GM18909 (cell line): ENCODE measurements at regions not wholly inside any gene's neighbourhood (a gene's known extent, or its start where the extent isn't known, plus 50 kb on each side); places are given as distances from the start of the nearest gene placed in this dataset.
"Not testable (repeated sequence)": the region's sequence is repeated elsewhere in the genome, so short reads cannot be mapped to it uniquely, and the experiment has no call there.

Experiments used
- ATAC-seq: cut with Tn5 transposase; IDR thresholded peaks from one replicate; pipeline ENCODE4 v1.9.1; 2021; ENCODE audit warnings: mild to moderate bottlenecking; ENCODE audit not compliant: unreplicated experiment, poor library complexity

DNA sequence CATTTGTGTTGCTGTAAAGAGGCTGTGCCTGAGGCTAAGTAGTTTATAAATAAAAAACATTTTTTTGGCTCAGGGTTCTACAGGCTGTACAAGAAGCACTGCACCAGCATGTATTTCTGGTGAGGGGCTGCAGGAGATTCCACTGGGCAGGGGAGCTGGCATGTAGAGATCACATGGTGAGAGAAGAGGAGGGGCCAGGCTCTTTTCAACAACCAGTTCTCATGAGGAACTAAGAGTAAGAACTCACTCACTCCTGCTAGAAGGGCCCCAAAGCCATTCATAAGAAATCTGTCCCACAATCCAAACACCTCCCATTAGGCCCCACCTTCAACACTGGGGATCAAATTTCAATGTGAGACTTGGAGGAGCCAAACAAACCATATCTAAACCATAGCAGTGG is 214.9 kb upstream of the LMCD1 start:
- no peak for ATAC-seq

DNA sequence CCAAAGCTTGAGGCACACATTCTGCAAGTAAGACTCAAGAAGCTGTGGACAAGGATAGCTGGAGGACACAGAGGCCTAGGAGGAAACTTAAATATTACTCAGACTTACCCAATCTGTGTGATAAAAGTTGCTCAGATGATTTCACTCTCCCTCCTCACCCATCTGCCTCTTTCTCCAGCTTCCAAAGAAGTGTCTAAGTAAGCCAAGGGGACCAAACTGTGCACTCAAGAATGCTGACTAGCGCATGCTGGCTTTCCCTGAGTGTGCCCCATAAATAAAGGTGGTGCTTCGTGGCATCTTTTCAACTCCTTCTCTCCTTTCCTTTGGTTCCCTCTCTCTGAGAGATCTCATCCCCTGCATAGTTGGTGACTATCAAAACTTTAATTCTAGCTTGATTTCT is 211.0 kb upstream of the LMCD1 start:
- no peak for ATAC-seq

DNA sequence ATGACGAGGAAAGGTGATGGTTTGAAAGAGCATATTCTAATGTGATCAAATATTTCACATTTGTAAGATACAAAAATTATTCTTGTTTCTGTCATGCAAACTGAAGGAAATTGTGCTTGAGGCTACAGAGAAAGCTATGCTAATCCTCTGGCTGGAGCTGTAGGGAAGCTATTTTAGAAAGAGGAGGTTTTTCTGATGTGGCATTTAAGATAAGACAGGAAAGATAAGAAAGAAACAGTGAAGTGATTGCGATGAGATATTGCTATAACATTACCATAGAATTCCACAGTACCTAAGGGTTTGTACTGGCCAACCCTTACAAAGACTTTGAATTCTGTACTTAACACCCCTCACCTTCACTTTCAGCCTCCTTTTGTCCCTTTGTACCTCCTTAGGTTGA is 205.2 kb upstream of the LMCD1 start:
- ATAC-seq = no peak

DNA sequence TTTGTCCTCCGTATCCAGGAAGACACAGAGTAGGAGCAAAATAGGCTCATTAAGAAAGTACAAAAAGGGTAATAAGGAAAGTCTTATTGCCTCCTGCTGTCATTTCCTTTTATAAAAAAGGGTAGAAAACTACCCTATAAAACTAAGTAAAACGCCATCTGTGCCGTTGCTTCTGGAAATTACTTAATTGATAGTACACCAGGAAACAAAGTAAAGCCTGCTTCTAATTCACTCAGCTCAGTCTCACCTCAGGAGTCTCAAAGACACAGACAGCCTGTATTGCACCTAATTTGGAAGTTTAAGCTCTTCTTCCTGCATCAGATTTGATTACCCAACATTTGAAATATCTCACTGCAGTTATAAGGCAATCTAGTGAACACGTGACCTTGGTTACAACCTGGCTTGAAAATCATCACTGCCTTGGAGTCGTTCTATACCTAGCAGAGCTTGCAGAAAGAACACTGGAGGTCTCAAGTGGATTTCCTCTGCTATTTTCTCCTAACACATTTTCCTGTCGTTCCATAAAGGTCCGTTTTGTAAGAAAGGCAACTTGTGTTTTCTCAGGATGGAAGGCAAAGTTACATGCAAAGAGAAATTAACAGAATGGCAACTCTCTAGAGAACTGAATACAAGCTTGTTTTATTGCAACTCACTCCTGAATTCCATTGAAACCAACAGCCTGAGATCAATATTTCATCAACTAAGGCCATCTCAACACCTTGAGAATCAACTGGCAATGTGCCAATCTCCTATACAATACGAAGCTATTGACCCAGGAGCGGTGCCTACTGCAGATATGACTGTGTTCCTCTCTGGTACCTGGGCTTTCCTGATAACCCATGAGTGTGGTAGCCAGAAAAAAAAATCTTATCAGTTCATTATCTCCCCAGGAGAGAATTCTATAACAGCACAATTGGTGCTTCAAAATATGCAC is 203.3 kb upstream of the LMCD1 start:
- no peak for ATAC-seq

DNA sequence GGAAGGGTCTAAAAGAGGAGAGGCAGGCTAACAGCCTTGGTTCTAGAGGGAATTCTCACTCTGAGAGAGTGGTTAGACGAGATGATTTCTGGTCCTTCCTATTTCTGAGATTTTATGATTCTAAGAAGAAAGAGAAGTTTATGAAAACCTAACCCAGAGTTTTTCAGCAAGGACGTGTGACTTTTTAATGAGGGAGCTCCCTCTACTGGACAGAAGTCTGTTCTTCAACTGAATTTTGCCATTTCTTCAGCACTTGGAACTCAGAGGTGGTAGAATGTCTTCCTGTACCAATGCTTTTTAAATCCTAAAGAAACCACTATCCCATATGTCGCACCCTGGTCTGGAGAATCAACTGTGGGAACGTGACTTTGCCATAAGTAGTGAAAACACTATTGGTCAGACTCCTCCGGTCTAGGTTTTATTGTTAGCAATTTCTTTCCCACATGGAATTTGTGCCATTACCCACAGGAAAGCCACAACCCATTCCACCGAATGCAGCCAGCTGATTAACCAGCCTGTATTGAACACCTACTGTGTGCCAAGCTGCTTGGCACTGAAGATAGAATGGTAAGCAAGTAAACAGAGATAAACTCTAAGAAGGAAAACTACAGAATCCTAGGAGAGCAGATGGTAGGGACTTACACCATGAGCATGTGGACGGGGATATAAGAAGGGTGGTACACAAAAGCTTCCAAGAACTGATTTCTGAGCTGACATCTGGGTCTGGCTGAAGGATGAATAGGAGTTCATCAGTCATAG is 199.5 kb upstream of the LMCD1 start:
- peak; percentile 68 for ATAC-seq

DNA sequence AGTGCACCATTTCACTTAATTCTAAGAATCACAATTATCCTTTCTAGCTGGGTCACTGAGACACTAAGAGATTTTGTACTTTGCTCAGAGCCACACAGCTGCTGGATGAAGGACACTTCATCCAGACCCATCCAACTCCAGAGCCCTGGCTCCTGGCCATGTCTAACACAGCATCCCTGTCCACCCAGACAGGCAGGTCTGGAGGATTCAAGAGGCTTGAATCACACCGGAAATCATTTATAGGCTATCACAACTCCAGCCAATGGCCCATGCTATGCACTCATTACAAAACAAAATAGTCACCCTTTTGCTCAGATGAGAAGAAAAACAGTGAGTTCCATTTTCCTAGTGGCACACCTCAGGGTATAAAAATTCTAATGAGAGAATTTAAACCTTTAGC is 198.2 kb upstream of the LMCD1 start:
- ATAC-seq = no peak

DNA sequence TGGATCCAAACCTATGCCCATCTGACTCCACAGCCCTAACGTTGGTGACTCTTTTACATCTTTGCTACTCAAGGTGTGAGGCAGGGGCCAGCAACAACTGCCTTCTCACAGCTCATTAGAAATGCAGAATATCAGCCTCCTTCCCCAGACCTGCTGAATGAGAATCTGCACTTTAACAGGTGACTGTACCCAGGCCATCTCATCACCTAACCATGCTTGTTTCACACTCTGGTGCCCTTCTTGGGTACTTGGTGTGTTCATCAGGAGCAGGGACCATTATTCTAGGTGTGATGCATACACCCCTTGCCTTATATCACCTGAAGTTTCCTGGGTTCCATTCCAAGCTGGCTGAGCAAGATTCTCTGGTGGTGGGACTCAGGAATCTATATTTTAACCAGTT is 196.3 kb upstream of the LMCD1 start:
- no peak for ATAC-seq

DNA sequence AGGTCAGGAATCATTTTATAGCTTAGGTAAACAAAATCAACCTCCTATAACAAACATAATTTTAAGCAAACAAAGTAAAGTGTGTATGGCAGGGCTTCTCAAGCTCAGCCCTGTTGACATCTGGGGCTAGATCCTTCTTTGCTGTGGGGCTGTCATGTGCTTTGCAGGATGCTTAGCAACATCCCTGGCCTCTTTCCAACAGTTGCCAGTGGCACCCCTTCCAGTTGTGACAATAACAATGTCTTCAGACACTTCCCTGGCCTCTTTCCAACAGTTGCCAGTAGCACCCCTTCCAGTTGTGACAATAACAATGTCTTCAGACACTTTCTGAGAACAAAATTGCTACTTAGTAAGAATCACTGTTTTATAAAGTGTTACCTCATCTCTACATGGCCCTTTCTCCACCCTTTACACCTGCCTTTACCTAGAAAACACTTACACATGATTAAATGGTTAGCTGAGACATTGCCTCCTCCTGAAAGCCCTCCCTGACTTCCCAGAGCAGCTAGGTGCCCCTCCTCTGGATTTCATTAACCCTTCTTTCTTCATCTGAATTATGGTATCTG is 194.0 kb upstream of the LMCD1 start:
- no peak for ATAC-seq

DNA sequence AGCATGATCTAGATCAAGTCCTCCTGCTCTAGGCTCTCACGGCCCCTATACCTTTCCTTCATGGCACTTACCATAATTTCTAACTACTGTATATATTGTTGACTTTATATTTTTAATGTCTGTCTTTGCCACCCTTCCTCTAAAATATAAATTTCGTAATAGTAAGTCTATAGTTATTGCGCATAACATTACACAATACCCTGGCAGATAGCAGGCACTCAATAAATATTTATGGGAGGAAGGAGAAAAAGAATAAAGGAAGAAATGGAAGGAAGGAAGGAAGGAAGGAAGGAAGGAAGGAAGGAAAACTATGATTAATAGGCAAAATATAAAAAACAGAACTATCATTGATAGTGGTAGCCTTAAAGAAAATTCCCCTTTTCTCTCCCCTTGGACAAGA is 190.3 kb upstream of the LMCD1 start:
- ATAC-seq = no peak

DNA sequence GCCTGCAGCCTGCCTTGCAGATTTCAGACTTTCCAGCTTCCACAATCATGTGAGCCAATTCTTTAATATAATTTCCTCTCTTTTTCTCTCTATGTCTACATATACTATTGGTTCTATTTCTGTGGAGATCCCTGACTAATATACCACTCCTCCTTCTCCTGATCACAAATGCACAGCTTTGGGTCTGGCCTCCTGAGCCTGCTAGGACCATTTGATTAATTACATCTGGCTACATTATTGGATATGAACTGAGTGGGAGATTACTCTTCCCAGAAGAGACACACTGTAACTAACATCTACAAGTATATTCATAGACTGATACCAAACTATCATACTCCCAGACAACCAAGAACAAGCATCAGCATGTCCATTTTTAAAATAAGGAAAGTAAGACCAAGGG is 188.9 kb upstream of the LMCD1 start:
- no peak for ATAC-seq

DNA sequence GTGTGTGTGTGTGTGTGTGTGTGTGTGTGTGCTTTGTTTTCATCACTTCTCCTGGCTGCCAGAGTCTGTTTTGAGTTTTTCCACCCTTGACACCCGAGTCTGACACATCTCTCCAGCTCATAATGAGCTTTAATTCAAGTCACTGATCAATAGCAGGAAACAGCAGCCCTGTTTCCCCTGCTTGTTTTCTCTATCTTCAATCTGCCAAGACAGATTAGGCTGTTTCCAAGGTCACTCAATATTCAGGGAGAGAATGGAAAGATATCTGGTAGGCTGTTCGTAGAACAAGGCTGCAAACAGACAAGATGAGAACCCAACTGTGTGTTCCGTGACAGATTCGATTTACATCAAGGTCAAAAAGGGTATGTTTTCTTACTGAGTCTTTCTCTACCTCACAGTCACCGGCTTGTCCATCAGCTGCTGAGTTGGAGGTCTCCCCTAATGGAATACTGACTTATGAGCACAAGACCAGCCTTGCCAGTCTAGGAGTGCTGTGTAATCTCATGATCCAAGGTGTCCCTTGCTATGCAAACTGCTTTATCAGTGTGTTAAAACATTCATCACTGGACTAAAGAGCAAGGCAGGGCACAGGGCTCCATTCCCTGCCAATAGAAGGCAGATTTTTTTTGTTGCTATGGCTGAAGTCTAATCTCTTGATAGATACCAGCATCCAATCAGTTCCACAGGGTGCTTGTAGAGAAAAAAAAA is 187.9 kb upstream of the LMCD1 start:
- ATAC-seq = no peak

DNA sequence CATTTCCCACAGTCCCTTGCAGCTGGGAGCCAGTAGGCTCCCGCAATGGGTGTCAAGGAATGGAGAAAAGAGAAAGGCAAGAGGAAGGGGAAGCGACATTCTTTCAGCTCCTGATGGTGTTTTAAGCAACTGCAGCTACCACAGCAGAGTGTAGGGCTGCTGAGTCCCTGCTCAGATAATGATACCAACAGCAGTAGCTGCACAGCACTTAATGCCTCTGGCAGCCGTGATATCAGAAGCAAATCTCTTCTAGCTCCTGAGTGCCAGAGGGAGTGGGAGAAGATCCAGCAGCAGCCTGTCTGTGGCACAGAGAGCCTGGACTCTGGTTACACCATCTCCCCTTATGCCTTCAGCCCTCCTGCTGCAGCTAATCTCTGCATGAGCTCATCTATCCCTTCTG is 186.1 kb upstream of the LMCD1 start:
- ATAC-seq = not testable (repeated sequence)

DNA sequence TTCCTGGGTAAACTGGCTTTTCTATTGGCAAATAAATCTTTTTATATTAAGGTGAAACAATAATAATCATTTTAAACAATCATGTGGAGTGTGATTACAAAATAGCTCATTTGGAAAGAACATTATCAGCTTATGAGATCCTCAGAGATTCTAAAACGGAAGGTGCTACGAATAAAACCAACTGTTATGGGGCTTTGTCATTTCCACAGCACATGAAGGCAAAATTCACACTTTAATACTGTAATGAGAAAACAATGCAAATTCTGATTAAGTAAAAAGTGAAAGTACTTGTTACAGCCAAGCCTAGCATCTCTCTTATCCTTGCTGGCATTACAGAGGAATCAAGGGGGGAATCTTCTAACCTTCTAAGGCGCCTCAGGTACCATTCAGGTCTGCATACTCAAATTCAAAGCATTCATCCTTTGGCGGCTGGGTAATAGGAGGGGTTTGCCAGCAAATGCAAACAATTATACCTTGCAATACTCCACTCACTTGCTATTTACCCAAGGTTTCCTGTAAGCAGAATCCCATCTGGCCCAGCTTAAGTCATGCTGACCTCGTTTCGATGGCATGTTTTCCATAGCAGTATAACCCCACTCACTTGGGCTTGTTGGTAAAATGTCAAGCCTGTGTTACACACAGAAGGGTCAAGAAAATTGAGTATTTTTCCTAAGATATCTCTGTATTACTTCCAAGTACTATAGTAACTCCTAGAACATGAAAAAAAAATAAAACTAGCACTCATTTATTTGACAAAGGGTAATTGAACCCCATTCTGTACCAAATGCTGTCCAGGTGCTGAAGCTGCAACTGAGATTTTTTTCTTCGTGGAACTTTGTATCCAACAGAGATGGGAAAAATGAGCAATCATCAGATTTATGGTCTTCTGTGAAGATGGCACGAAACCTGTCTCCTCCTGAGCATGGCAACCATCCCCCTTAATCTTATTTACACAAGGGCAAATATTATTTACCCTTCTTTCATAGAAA is 183.7 kb upstream of the LMCD1 start:
- no peak for ATAC-seq

DNA sequence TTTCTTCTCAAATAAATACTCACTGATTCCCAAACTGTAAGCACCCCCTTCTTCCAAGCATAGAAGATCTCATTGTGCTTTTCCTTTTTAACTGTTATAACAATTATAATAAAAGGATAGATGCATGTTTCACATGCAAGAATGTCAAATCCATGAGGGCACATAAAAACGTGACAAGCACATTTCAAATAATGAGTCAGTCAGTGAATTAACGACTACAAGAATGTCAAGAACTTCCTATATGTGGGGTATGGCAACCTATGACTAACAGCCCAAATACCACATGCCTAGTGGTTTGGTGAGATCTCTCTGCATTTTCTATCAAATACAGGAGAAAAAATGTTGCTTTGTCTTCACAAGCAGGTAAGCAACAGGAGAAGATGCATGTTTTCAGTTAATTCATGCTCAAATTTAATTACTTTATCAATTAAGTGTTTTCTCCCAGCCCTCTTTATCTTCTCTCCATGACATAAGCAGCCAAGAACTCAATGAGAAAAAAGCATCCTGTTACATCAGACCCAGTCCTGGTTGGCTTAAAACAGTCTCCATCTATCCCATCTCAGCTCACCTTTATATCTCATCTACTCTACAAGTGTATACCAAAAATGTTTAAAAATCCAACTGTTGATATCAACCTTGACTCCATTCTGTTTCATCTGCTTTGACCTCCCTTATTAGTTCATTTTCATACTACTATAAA is 181.5 kb upstream of the LMCD1 start:
- ATAC-seq = no peak

DNA sequence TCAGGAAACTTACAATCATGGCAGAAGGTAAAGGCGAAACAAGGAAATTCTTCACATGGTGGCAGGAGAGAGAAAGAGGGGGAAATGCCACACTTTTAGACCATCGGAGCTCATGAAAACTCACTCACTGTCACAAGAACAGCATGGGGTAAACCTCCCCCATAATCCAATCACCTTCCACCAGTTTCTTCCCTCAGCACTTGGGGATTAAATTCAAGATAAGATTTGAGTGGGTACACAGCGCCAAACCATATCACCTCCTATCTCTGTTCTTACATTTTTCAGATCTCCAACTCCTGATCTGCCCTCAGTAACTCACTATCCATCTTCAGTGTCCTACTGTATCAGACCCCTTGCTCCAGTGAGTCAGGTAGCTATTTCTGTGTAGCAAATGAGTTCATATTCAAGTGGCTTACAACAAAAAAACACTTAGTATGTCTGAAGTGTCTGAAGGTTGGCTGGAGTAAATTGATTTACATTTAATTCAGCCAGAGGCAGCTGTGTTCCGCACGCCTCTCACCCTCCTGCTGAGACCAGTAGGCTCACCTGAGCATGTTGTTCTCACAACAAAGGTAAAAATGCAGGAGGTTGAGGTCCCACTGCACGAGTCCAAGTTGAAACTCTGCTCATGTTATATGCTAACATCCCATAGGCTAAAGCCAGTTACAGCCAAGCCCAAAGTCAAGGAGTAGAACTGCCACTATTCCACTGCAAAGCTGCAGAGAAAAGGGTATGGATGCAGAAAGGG is 180.7 kb upstream of the LMCD1 start:
- no peak for ATAC-seq

DNA sequence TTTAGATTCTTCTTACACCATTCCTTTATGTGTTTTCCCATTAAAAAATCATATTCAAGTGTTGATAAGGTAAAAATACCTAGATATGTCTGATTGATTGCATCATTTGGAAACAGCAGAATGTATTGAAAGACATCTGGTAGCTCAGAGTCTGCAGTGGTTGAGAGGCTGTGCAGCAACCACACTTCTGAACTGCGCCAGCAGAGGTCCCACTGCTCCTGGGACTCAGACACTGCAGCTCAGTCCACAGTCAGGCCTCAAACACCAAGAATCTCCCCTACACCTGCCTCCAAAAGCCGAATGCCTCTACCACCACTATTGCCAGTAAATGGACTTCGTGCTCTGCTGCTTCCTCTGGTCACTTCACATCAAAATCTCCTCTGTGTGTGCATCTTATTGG is 176.9 kb upstream of the LMCD1 start:
- peak; percentile 91 for ATAC-seq

DNA sequence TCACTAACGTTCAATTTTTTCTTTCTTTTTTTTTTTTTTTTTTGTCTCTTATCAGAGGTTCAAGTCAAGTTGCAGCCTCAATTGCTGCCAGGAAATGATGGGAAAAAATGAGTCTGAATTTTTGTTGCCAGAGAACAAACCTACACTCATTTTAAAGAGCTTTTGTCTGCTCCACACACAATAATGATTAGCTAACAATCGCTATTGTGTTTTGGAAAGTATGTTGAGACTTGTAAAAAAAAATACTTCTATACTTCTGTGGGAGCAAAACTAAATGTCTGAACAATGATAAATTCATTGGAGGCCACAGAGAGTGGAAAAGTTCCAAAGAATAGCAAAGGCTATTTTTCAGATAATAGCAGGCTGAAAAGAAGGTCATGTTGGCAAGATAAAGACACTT is 176.3 kb upstream of the LMCD1 start:
- ATAC-seq = no peak

DNA sequence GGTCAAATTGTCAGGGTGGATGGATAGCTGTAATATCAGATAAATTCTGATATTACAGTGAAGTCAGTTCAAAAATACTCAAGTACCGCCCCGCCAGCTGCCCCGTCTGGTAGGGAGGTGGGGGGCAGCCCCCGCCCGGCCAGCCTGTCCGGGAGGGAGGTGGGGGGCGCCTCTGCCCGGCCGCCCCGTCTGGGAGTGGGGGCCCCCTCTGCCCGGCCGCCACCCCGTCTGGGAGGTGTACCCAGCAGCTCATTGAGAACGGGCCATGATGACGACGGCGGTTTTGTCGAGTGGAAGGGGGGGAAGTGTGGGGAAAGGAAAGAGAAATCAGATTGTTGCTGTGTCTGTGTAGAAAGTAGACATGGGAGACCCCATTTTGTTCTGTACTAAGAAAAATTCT is 175.8 kb upstream of the LMCD1 start:
- not testable (repeated sequence) for ATAC-seq
